GM19397 (cell line): ENCODE measurements at regions not wholly inside any gene's neighbourhood (a gene's known extent, or its start where the extent isn't known, plus 50 kb on each side); places are given as distances from the start of the nearest gene placed in this dataset.
"Not testable (repeated sequence)": the region's sequence is repeated elsewhere in the genome, so short reads cannot be mapped to it uniquely, and the experiment has no call there.

Experiments used
- ATAC-seq: cut with Tn5 transposase; IDR thresholded peaks from one replicate; pipeline ENCODE4 v1.9.1; 2021; ENCODE audit warnings: mild to moderate bottlenecking, moderate library complexity; ENCODE audit not compliant: unreplicated experiment

DNA sequence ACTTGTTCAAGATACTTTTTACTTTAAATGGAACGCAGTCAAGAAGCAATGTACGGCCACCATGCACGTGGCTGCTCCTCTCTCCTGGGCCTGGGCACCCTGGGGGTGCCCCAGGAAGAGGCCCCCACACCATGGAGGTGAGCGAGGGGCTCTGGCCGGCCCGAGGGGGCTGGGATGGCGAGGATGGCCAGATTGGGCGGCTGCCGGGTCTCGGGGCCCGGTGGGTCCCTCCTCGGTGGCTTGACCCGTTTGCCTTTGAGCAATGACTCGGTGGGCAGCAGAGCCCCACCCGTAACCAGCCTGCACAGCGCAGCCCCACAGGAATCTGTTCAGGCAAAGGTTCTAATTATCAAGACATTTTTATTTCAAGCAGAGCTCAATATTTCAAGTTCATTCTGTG lies 167.4 kb downstream of the BRD1 start:
- no peak for ATAC-seq

DNA sequence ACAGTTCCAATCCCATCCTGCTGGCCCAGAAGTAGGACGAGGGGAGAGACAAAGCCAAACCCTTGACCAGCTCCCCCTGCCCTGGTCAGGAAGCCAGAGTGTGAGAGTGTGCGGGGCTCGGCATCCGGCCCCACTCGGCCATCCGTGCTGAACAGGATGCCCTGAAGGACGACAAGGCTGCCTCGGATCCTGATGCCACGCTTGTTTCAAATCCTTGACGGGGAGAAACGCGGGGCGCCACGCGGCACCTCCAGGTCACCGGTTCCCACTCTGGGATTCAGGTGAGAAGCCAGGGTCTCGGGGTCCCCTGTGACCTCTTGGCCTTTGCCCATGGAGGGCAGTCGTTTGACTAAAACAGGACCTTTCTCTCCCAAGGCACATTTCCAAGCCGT lies 167.8 kb downstream of the BRD1 start:
- no peak for ATAC-seq

DNA sequence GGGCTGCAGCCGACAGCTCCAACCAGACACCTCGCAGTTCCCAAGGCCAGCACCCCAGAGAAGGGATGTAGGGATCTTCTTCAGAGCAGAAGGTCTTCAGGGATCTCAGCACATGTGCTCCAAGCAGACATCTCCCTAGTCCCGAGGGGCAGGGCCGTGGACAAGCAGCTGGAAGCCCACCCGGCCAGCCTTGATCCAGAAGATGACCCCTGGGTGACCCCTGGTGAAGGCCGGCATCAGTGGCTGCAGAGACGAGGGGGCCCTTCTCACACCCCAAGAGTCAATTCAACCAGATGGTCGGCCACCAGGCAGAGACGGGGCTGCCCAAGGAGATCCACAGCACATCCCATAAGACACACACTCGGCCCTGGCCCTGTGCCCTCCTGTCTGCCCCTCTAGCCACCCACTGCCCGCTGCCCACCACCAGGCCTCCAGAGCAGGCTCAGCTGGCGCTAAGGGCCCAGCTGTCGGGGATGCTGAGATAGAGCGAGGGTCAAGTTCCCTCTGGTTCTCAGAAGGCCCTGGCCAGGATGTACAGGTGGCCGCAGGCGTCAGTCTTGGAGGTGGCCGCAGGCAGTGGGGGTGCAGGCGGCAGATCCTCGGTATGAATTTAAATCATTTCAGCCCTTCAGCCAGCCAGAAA lies 168.3 kb downstream of the BRD1 start:
- no peak for ATAC-seq

DNA sequence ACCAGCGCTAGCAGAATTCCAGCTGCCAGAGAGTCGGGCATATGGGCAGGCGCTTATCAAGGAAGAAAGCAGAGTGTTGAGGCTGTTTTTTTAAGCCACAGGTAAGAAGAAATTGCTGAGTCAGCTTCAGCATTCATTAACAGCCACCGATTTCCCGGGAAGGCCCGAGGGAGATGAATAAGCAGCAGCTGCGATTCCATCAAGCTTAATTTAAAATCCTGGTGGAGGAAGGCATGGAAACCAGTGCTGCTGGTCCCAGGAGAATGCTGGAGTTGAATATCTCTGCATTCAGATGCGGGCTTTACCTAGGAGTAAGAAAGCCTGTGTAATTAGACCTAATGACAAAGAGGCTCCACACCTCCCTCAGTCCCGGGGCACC lies 168.8 kb downstream of the BRD1 start:
- ATAC-seq: no peak

DNA sequence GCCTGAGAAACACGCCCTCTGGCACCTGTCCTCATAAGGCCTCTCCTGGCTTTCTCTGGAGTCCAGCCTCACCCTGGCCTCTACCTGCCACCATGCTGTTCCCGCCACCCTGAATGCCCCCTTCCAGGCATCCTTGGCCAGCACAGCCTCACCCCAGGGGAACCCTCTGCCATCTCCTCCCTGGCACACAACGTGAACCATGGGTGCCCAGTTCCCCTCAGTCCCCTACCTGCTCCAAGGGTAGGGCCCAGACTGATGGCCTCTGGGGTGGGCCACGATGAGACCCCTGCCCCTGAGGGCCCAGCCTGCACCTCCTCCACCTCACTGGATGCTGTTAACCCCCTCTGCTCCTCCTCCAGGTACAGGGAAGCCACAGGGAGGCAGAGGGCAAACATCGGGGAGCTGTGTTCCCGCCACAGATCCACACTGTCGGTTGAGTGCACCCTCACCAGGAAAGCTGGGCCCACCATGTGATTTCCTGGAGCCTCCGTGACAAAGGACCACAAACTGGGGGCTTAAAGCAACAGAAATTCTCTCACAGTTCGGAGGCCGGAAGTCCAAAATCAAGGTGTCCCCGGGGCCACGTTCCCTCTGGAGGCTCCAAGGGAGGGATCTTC lies 169.6 kb downstream of the BRD1 start:
- no peak for ATAC-seq

DNA sequence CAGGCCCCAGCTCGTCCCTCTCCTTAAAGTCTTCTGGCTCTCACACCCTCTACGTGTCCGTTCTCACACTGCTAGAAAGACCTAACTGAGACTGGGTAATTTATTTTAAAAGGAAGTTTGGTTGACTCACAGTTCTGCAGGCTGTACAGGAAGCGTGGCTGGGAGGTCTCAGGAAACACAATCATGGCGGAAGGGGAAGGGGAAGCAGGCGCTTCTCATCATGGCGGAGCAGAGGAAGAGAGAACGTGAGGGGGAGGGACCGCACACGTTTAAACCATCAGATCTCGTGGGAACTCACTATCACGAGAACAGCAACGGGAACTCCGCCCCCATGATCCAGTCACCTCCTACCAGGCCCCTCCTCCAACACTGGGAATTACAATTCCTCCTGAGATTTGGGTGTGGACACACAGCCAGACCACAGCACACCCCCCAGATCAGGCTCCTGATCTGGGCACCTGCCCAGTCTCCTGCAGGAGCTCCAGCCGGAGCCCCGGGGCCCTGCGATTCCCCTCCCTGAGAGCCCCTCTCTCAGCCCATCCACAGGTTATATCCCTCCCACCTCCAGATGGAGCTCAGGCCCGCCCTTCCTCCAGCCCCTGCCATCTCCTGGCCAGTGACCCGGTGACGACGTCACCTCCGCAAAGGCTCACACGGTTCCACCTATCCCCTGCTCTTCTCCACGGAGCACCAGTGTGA lies 170.2 kb downstream of the BRD1 start:
- ATAC-seq: no peak

DNA sequence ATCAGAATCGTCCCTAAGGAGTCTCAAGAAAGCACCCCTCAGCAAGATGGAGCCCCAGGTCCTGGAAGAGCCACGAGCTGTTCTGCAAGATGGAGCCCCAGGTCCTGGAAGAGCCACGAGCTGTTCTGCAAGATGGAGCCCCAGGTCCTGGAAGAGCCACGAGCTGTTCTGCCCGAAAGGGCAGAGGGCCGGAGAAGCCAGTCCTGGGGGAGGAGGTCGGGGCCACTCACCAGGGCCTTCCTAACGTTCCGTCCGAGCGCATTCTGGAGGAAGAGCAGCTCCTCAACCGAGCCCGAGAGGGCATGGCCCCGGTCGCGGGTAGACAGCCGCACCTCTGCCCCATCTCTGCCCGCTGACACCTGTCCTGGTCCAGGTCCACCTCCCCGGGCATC lies 170.8 kb downstream of the BRD1 start:
- ATAC-seq: not testable (repeated sequence)

DNA sequence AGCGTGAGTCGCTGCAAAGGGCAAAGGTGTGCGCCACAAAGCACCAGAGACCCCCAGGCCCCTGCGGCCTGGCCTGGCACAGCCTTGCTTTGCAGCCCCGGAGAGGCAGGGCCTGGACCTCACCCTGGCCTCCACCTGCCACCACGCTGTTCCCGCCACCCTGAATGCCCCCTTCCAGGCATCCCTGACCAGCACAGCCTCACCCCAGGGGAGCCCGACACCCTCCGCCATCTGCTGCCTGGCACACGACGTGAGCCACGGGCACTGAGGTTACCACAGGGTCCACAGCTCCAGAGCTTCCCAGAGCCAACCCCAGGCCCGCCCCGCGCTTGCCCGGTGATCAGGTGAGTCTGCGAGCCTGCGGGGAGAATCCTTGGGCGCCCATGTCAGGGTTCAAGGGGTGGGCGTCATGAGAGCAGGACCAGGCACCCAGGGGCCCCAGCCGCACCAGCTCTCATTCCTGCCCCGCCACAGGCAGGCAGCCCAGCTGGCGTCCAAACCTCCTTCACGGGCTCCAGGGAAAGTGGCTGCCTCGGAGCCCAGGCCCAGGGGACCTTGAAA lies 171.3 kb downstream of the BRD1 start:
- no peak for ATAC-seq

DNA sequence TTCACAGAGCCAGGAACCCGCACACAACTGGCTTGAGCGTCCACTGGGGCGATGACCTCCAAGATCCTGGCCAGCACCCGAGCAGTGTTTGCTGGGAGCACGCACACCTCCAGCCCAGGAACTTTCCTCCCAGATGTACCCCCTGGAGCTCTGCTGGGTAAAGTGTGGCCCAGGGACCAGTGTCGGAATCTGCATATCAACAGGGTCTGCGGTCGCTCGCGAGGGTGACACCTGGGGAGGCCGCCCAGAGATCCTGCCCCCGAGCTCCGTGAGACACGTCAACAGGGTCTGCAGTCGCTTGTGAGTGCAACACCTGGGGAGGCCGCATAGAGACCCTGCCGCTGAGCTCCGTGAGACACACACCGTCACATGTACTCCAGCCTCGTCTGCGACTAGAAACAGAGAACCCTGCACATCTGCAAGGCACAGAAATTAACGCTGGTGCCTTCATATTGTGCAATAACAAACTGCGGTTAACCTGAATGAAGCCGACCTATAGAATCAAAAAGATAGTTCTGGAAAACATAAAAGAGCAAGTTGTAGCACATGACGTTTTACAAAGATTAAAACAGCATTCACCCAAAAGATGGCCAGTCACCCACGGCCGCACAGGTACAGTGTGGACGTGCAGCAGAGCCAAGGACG lies 172.4 kb downstream of the BRD1 start:
- ATAC-seq: no peak

DNA sequence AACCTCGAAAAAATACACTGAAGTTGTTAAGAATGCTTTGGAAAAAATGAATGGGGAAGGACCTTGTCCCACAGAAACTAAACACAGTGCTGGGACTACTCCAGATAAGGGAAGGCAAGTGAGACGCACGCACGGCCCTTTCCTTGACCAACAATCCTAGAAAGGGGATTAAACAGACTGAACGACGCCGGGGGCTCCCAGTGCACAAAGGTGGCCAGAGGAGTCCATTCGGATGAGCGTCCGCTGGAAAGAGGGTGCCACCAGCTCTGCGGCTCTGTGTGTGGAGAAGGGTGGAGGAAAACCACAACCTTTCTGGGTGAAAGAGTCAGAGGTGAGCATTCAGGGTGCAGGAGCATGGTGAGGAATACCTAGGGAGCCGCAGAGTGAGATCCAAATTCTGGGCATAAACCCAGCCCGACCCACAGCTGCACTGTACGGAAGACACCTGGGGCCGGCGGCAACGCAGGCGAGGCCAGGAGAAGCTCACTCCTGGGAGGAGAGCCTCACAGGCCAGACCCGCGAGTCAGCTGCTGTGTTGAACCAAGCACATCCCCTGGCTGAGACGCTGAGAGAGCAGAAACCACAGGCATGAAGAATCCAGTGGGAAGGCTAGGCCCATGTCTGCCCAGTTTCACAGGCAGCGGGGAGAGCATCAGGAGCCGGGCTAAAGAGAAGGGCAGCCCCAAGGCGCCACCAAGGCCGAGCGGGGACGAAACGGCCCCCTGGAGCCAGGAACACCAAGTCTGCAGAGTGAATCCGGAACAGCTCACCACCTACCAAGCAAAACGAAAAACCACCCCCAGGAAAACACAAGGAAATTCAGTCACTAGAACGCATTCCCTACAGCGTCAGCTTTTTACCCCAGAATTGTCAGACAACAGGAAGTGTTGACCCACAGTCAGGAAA lies 177.1 kb downstream of the BRD1 start:
- no peak for ATAC-seq

DNA sequence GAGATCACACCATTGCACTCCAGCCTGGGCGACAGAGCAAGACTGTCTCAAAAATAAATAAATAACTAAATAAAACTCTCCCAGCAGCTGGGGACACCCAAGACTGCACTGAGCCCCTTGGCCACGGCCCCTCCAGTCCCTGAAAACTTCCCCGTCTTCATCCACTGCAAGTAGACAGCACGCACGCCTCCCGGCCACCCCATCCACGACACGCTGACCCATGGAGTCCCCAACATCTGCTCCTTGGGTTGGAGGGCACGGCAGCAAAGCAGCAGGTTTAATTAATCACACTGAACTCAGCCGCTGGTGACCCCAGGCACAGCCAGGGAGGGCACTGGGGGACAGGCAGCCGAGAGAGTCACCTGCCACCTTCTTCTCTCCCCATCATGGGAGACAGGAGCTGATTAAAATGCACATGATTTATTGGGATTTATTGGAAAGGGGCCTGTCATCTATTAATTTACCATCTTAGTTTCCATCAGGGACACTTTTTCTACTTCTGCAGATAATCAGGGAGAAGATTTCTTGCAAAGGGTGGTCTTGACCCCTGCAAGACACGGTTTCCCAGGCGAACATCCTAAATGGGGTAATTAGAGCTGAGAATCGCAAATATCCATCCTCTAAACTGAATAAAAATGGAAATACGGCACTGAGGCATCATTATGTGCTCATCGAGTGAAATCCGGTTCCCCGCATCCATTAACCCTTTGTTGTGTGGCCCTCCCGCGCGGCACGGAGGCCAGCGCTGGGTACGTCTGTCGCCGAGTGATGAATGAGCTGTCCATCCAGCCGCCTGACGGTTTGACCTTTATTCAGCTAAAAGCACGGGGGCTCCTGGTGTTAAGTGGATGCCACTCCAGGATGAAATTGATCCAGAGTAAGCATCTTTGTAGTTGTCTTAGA lies 178.3 kb downstream of the BRD1 start:
- ATAC-seq: no peak

DNA sequence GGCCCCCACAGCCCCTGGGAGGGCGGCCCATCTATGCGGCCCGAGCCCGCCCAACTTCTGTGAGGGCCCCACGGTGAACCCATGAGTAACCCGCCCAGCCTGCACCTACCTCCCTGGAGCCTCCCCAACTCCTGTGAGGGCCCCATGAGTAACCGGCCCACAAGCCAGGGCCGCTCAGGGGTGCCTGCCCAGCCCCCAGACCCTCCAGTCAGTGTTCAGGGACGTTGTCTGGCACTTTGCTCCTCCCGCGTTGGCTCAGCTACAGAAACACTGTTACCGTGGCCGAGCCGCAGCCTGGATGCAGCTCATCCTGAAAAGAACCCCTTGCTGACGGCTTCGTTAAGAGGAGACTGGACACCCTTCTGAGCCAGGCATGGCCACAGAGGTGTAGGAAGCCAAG lies 179.6 kb downstream of the BRD1 start:
- no peak for ATAC-seq

DNA sequence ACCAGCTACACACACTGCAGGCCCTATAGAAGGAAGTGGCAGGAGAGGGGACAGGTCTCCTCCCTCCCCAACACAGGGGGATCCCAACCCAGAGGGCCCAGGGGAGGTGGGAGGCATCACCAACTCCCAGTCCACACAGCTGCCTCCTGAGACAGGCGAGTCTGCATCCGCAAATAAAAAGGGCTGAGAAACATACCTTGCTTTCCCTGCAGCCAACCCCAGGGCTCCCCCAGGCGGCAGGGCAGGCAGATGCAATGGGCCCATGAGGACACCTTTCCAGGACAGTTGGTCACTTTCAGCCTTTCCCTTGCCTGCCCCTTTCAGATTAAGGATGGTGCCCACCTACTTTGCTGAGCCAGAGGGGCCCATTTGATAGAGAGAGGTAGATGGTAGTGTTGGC lies 180.0 kb downstream of the BRD1 start:
- ATAC-seq: no peak

DNA sequence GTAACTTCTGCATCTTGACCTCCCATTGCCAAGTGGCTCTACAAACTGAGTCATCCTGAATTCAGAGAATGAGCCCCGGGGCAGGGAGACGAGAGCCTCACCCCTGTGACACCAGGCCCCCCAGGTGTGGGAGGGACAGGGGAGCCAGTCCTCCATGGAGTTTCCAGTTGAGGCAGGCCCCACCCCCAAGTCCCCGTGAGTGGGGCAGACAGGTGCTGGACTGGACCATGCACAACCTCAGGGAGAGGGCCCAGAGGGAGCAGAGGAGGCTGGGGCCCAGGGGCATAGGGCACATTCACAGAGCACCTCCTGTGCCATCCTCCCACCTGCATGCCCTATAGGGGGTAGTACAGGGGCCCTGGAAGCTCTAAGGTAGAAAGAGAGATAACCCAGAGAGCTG lies 180.8 kb downstream of the BRD1 start:
- no peak for ATAC-seq

DNA sequence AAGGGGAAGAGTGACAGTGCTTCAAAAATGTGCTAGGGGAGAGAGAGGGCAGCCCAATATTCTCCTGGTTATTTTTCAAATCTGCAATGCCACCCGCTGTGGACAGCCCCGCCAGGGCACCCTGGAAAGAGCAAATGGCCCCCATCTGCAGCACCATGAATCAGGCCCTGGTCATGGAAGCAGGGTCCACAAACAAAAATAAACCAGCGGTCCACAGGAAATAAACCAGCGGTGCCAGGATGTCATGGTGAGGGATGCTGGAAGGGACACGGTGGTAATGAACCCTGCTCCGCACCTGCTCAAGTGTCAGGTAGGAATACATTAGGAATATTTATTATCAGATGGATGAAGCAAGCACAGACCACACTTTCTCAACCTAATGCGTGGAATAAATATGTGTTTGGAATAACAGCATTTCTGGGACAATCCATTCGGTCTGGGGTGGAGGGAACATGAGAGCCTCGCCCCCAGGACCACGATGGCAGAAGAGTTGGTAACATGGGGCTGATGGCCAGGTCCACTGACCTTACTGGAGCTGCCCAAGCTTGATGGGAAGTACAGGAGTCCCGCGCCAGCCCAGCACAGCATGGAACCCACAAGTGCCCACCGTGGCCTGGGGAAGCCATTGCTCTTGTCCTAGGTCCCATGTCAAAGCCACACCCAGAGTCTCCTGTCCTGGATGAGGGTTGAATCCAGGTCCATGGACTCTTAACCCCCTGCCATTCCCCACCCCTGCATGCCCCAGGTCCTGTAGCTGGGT lies 181.7 kb downstream of the BRD1 start:
- no peak for ATAC-seq

DNA sequence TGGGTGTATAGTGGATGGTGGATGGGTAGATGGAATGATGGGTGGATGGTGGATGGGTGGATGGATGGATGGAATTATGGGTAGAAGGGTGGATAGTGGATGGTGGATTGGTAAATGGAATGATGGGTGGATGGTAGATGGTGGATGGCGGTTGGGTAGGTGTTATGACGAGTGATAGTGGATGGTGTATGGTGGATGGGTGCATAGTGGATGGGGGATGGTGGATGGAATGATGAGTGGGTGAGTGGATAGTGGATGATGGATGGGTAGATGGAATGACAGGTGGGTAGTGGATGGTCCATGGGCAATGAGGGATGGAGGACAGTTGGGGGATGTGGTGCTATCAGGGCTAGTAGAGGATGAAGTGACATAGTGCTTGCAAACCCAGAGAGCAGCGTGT lies 182.4 kb downstream of the BRD1 start:
- ATAC-seq: no peak

DNA sequence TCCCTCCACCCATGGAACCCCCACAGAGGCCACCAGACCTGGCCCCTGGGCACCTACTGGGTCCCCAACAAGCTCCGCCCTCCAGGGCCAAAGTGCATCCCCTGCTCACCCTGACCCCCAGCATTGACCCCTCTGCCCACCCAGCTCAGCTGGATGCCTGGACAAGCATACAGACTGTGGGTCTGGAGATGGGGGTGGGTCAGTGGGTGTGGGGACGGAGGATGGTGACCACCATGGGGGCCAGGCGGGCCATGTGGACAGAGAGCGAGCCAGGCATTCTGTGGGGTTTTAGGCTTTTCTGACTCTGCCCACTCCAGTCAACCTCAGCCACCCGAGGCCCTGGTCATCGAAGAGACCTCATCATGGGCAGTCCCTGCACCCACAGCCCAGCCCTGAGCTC lies 183.7 kb downstream of the BRD1 start:
- ATAC-seq: no peak

DNA sequence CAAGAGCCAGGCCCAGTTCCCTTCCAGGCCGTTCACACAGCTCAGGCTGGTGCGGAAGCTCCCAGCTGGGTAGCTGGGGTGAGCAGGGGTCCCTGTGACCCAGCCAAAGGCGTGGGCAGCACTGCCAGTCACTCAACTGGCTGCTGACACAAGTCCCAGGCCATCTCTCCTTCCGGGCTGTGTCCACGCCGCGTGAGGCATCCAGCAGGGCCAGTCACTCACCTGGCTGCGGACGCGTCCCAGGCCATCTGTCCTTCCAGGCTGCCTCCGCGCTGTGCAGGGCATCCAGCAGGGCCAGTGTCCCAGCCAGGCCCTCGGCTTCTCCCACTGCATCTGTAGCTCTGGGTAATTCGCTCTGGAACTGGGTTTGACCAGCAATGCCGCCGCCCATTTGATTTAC lies 184.2 kb downstream of the BRD1 start:
- ATAC-seq: no peak

DNA sequence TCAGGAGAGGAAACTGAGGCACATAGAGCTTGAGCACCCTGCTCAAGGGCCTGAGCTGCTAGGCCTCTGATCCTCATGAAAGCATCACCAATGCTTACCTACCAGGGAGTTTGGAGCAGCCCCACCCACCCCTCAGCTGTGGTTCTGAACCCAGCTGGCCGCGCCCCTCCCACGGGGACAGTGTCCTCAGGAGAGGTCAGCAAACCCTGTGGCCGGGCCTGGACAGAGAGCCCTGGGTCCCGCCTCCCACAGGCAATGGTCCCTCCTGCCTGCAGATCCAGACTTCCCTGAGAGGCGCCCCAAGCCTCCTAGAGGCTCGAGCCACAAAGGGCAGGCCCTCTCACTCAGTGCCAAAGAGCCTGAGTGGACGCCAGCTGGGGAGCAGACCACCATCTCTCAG lies 184.9 kb downstream of the BRD1 start:
- no peak for ATAC-seq
